Activated effector memory CD4-positive, alpha-beta T cell treated with anti-CD3 and anti-CD28 coated beads, Interleukin-2, amount 50 U/mL, for 16 hours (primary cell): ENCODE measurements at regions not wholly inside any gene's neighbourhood (a gene's known extent, or its start where the extent isn't known, plus 50 kb on each side); places are given as distances from the start of the nearest gene placed in this dataset.

Experiments
- DNase-seq: peaks from one replicate; pipeline ENCODE4 v3.0.0-alpha.2; 2020

- no peak for DNase-seq
These were observed 175.8 kb upstream of the PRKCQ start for GRCh38 chr10:6755781-6756460.

- no peak for DNase-seq
These were observed 173.6 kb upstream of the PRKCQ start for GRCh38 chr10:6753644-6754043.

DNA sequence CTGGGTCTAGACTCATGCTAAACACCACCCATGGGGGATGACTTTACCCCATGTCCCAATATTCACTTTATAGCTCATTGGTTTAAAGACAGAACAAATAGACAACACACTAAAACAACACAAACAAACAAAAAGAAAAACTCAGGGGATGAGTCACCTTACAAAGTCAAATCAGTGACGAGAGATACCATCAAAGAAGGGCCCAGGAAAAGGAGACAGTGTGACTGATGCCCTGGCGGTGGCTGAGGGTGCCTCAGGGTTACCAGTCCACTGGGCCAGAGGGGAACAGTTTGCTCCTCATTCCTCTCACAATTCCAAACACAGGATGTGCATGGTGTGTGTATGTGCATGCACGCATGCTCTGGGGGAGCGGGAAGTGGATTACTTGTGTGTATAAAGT, 171.3 kb upstream of the PRKCQ start:
- DNase-seq: no peak

DNA sequence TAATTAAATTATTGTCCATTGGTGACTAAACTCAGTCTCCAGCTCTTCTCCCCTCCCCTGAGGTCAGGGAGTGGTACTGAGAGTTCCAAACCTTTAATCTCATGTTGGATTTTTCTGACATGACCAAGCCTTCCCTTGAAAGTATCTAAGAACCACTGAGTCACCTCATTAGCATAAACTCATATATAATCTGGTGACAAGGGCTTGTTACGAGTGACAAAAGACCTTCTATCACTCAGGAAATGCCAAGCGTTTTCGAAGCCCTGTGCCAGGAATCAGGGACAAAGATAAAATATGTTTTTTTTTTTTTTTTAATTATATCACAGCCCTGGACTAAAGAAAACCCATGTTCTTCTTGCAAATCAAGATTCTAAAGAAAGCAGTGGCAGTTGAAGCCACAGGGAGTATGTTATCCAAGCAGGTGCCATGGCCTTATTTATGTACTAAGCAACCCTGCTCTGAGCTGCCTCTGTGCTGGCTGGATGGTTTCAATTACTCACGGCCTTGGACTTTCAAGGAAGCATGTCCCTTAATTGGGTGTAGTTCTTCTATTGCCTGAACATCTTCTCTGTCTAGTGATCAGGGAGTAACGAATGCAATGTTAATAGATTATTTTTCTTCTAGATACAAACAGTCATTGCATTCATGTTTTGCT, 169.0 kb upstream of the PRKCQ start:
- DNase-seq: no peak

DNA sequence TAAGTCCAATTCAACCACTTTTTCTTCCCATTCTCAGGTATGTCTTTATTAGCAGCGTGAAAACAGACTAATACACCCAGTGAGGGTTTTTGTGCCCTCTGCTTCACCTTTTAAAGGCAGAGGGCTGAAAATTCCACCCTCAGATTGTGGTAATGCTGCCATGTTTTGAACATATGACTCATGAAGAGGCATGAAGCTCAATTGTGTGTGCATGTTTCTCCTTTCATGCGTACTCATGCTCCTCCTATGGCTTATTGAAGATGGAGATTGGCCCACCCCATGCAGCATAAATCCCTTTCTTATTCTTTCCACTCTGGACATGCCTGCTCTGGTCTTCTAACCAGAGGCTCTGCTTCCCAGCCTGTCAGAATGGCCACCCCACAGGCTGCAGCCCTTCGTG, 168.0 kb upstream of the PRKCQ start:
- DNase-seq: no peak

DNA sequence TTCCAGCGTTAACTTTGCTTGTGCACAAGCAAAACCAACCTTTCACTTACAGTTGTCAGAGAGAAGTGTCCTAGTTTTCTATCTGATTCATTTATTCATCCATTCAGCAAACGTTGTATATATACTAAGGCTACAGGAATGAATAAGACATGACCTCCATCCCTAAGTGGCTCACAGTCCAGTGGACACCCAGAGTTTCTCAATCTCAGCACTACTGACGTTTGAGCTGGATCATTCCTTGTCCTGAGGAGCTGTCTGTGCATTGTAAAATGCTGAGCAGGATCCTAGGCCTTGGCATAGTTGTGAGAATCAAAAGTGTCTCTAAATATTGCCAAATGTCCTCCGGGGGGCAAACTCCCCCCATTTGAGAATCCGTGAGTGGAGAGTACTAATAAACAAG, 166.7 kb upstream of the PRKCQ start:
- no peak for DNase-seq

DNA sequence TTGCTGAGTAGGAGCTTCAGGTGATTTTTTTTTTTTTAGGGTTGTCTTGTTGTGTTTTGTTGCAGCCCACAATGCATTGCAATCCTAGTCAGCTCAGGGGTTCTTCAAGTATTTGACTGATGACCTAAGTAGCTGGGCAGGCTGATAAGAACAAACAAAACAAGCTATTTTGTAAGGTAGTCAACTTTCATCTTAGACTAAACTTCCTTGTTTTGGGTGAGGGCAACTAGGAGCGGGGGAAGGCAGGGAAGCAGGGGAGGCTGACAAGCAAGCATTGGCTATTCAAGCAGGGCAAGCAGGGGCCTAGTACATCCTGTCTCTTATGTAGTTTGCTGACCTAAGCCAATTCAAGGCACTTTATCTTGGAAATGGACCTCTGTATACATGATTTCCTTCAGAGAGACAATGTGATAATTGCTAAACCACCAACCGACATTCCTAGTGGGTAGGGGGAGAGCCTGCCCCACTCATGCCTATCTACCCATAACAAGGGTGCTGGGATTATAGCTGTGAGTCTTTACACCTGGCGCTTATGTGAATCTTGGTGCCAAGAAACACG, 163.3 kb upstream of the PRKCQ start:
- no peak for DNase-seq

GRCh38 chr10:6741541-6741941, 161.5 kb upstream of the PRKCQ start:
- DNase-seq: no peak

DNA sequence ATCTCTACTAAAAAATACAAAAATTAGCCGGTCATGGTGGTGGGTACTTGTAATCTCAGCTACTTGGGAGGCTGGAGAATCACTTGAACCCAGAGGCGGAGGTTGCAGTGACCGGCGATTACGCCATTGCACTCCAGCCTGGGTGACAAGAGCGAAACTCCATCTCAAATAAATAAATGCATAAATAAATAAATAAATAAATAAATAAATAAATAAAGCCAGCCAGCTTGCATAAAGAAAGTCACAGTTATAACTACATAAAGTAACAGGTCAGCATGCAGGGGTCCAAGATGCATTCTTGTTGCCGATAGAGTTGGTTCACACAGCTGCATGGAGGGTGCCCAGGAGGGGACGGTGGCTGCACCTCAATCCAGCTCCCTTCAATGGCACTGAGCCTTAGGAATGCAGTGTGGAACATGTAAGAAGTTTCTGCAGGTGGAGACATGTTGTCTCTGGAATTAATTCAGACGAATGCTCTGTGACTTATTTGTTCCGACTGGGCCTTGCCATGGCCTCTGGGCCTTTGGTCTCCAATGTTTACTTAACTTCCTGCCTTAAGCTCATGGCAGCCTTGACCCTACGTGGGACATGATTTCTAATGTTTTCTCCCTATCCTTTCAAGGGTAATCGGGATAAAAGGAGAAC, 159.6 kb upstream of the PRKCQ start:
- DNase-seq: no peak

- no peak for DNase-seq
These were observed 158.2 kb upstream of the PRKCQ start for GRCh38 chr10:6738112-6738768.

DNA sequence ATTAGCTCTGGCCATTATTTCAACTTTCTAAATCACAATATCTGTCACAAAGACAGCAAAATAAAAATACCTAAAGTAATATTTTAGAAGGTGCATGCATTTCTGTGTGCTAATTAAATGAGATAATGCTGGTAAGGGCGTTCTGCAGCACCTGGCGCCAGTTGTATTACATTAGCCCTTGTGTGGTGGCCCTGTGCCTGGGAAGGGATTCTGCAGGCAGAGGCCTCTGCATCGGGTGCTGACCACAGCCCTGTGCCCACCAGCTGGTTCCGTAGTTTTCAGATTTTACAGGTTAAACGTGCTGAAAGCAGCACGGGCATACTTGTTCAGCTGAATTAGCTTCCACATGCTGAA, 157.7 kb upstream of the PRKCQ start:
- DNase-seq: no peak

DNA sequence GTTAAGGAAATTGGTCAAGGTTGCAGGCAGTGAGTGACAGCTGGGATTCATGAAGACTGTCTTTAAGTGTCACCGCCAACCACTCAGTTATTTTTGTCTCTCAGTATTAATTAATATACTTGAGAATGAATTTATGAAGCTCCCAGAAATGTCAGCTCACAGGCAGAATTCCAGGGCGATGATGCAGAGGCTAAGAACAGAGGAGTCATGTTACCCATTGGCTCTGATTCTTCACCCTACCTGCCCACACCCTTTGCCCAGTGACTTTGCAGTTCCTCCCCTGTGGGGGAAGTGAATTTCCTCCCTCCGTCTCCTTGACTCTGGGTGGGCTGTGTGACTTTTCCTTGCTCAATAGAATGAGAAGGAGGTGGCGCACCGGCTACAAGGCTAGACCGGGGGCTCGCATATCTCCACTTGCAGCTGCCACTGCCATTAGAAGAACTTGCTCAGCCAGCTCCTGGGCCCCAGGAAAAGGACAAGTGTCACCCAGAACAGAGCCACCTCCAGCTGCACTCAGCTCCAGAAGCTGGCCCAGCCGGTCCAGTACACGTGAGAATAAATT, 157.1 kb upstream of the PRKCQ start:
- DNase-seq: no peak

GRCh38 chr10:6734286-6734685, 154.2 kb upstream of the PRKCQ start:
- no peak for DNase-seq

DNA sequence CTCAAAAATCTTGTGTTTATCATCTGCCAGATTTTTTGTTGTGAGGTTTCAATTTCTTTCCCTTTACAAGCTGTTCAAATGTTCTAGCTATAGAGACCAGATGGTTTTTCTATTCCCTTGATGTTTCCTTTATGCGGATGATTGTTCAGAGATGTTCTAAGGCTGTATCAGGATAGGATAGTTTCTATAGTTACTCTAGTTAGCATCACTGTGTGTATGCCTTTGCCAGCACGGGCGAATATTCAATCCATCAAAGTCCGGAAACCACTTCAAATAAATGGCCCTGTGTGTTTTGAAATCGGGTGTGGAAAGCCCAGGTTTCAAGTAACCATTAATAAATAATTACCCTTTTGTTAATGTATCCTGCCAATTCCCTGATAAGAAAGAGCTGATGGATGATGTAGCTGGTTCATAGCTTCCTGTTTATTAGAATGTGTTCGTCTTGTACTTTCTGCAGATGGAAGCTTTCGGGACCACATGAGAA, 149.8 kb upstream of the PRKCQ start:
- no peak for DNase-seq

DNA sequence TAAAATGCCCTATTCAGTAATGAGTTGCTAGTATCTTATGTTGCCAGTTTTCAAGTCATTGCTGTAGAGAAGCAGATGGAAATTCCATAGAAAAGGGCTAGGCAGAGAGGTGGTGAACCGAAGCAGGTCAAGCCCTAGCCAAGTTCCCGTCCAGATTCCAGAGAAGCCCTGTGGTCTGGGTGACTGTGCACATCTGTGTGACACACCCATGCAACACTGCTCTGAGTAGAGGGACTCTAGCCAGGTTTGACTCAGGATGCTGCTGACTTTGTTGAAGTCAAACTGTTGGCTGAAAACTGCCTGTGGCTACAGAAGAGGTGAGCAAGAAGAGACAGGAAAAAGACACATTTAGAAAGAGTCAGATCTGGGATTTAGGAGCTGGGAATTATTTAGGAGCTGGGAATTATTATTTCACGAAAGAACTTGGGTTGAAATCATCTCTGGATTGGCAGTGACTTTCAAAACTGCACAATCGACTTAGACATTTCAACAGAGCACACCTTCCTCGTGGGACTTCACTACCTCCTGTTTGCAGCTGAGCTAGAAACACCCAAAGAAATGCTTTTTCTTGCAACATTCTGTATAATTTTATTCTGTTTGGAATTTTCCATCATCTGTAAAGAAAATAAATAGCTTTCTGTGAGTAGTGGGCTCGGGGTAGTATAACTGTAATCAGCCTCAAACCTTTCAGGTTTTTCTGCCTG, 149.1 kb upstream of the PRKCQ start:
- no peak for DNase-seq

- no peak for DNase-seq
These were observed 146.8 kb upstream of the PRKCQ start for GRCh38 chr10:6726924-6727323.

- no peak for DNase-seq
These were observed 142.5 kb upstream of the PRKCQ start for GRCh38 chr10:6722616-6723004.

DNA sequence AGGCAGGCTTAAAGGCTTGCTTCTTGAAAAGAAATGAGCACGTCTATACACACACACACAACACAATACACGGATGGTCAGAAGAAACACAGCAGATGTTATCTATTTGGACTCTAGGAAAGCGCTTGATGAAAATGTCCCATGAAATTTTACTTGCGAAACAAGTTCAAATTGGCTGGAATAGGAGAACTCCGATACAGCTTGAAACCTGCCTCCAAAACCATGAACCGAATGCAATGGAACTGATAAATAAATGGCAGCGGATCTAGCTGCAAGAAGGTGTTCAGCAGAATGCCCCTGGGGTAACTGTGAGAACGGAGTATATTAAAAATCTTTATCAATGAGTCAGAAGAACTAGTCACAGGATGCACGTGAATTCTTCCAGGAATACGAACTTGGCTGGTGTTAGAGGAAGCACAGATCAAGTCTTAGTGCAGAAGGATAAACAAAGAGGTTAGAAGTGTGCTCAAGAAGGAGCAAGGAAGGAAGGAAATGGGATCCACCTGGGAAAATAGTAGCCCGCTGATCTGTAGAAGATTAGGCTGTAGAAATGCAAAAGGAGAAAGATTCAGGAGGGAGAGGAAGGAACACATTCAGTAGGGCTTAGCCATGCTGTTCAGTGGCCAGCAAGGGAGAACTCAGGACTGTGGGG, 142.0 kb upstream of the PRKCQ start:
- DNase-seq: no peak

DNA sequence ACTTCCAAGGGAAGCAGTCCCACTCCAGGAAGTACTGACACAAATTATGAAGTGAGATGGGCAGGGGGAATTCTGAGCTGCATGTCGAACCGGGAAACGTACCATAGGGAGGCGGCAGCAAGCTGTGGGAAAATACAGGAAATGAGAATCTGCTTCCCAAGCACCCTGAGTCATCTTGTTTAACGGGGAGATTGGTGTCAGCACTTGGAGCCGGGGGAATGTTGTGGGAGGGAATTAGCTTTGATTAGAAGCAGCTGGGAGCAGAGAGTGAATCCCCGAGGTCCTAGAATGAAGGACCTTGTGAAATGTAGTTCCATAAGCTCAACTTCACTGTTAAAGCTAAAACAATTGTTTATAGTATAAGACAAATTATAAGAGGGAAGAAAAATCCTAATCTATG, 141.4 kb upstream of the PRKCQ start:
- DNase-seq: no peak

DNA sequence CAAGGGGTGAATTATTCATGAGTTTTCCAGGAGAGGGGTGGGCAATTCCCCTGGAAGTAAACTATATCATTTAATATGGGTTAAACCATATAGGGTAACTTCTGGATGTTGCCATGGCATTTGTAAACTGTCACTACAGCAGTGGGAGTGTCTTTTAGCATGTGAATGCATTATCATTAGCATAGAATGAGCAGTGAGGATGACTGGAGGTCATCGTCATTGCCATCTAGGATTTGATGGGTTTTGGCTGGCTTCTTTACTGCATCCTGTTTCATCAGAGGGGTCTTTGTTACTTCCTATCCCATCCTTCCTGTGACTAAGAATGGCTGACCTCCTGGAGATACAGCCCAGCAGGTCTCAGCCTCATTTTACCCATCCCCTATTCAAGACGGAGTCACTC, 139.5 kb upstream of the PRKCQ start:
- DNase-seq: no peak

DNA sequence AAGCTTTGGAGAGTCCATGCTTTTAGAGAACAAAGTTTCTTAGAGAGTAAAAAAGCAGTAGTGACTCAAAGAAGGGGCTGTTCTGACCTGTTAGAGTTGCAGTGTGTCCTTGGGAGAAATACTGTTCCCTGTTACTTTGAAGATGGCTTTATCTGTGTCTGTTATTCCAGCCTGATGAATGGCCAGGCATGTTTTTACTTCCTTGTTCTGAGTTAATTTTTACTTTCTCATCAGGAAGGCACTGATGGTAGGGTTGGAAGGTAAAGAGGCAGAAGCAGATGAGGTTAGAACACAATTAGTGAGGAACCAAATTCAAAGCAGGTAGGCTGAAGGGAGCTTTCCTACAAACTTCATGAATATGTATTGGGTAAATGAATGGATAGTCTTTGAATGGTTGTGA, 138.5 kb upstream of the PRKCQ start:
- no peak for DNase-seq

GRCh38 chr10:6716516-6716915, 136.4 kb upstream of the PRKCQ start:
- no peak for DNase-seq
